Osteocyte (in vitro differentiated cells): ENCODE measurements at regions not wholly inside any gene's neighbourhood (a gene's known extent, or its start where the extent isn't known, plus 50 kb on each side); places are given as distances from the start of the nearest gene placed in this dataset.
"Not testable (repeated sequence)": the region's sequence is repeated elsewhere in the genome, so short reads cannot be mapped to it uniquely, and the experiment has no call there.

Source experiments
- DNase-seq: peaks from one replicate; pipeline ENCODE4 v3.0.0; 2021; ENCODE audit warnings: mixed read lengths; ENCODE audit not compliant: unreplicated experiment; ENCODE audit errors: extremely low spot score
- H3K27ac Mint-ChIP-seq: one replicate; pipeline ENCODE4 v1.8.0; 2021; ENCODE audit warnings: mild to moderate bottlenecking, mixed read lengths; ENCODE audit not compliant: unreplicated experiment
- H3K27me3 Mint-ChIP-seq: one replicate; pipeline ENCODE4 v1.8.0; 2021; ENCODE audit warnings: mixed read lengths; ENCODE audit not compliant: unreplicated experiment
- H3K36me3 Mint-ChIP-seq: one replicate; pipeline ENCODE4 v1.8.0; 2021; ENCODE audit warnings: mixed read lengths; ENCODE audit not compliant: unreplicated experiment
- H3K4me1 Mint-ChIP-seq: one replicate; pipeline ENCODE4 v1.8.0; 2021; ENCODE audit warnings: mixed read lengths; ENCODE audit not compliant: unreplicated experiment
- H3K4me3 Mint-ChIP-seq: one replicate; pipeline ENCODE4 v1.8.0; 2021; ENCODE audit warnings: mild to moderate bottlenecking, moderate library complexity, mixed read lengths; ENCODE audit not compliant: unreplicated experiment
- H3K9me3 Mint-ChIP-seq: one replicate; pipeline ENCODE4 v1.8.0; 2021; ENCODE audit warnings: mixed read lengths; ENCODE audit not compliant: unreplicated experiment
- CTCF ChIP-seq: fragments of 200-600 bp; sonication (generic); IDR thresholded peaks from 2 replicates; pipeline ENCODE4 v1.5.0; 2021; ENCODE audit warnings: antibody characterized with exemption, mild to moderate bottlenecking, moderate library complexity

GRCh38 chr7:55686771-55687170, 114.5 kb upstream of the VOPP1 start:
- not testable (repeated sequence) for H3K4me3 Mint-ChIP-seq, H3K27me3 Mint-ChIP-seq, H3K36me3 Mint-ChIP-seq, H3K9me3 Mint-ChIP-seq, H3K27ac Mint-ChIP-seq, H3K4me1 Mint-ChIP-seq, DNase-seq

- H3K4me3 Mint-ChIP-seq, H3K27me3 Mint-ChIP-seq, H3K36me3 Mint-ChIP-seq, H3K4me1 Mint-ChIP-seq, DNase-seq, H3K27ac Mint-ChIP-seq, H3K9me3 Mint-ChIP-seq: not testable (repeated sequence)
Measured at GRCh38 chr7:55683501-55683900, 111.2 kb upstream of the VOPP1 start.

DNA sequence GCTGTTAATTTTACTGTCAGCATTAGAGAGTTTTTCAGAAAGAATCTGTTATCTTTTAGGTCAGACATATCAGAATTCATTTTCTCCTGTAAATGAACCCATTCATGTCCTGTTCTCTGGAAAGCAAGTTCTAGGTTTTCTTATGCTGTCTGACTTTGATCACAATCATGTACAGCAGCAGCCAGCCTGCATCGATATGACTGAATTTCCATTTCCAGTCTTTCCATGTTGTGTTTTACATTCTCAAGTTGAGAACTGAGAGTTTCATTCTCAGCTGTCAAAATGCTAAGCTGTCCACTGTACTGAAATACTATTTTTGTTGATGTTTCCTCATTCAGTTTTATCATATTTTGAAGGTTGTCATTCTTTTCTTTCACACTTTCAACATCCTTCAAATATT, 103.3 kb upstream of the VOPP1 start:
- not testable (repeated sequence) for DNase-seq, H3K9me3 Mint-ChIP-seq, H3K27ac Mint-ChIP-seq, H3K4me1 Mint-ChIP-seq, H3K27me3 Mint-ChIP-seq, H3K36me3 Mint-ChIP-seq, H3K4me3 Mint-ChIP-seq

DNA sequence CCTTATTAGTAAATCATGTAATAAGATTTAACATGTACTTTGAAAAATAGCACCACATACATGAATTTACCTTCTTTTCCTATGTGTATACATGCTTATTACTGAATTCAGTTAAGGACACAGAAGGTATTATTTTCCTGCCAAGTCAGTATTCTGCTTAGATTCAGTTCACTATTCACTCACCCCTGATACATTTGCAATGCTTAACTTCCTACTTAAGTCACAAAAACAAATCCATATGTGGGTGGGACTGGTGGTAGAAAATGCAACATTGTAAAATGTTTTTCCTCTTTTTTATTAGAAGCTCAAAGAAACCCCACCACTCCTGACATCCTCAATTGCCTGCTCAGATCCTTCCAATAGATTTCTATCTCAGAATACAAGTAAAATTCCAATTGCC, 101.2 kb upstream of the VOPP1 start:
- not testable (repeated sequence) for H3K9me3 Mint-ChIP-seq, H3K27ac Mint-ChIP-seq, DNase-seq, H3K4me1 Mint-ChIP-seq, H3K4me3 Mint-ChIP-seq, H3K27me3 Mint-ChIP-seq, H3K36me3 Mint-ChIP-seq

- DNase-seq, H3K27ac Mint-ChIP-seq, H3K9me3 Mint-ChIP-seq, H3K4me1 Mint-ChIP-seq, H3K4me3 Mint-ChIP-seq, H3K27me3 Mint-ChIP-seq, H3K36me3 Mint-ChIP-seq: not testable (repeated sequence)
Measured at GRCh38 chr7:55672084-55672483, 99.8 kb upstream of the VOPP1 start.

- DNase-seq, result no peak
- Mint-ChIP-seq H3K27ac (no peak overlapping the region), H3K27me3 (peaks cover 26% of the 10 kb centered on the region), H3K9me3 (no peaks in the 10 kb centered on the region), H3K36me3 (no peaks in the 10 kb centered on the region), H3K4me3 (no peak overlapping the region), H3K4me1 (no peaks in the 10 kb centered on the region)
- no peak for TF ChIP-seq CTCF
Measured at GRCh38 chr7:55657654-55658053, 85.4 kb upstream of the VOPP1 start.

DNA sequence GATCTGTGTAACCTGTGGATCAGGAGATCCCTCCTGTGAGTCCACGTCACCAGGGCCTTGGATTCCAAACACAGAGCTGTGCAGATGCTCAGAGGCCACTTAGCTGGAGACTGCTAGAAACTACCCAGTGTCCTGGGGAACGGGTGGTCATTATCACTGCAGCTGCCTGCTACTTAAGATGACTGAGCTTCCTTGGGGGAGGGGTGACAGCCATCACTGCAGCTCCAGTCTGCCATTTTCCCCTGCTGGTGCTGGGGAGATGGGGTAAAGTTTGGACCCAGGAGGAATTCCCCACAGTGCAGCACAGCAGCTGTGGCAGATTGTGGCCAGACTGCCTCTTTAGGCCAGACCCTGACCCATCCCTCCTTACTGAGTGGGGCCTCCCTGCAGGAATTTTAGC, 78.8 kb upstream of the VOPP1 start:
- H3K9me3 Mint-ChIP-seq, result no peaks in the 10 kb centered on the region

More for the DNA sequence above, 78.8 kb upstream of the VOPP1 start:
- peaks cover 26% of the 10 kb centered on the region for H3K27me3 Mint-ChIP-seq
- H3K4me1 Mint-ChIP-seq, result no peaks in the 10 kb centered on the region
- no peak for TF ChIP-seq CTCF
- H3K27ac Mint-ChIP-seq, result no peak overlapping the region
- H3K36me3 Mint-ChIP-seq, result no peaks in the 10 kb centered on the region
- H3K4me3 Mint-ChIP-seq, result no peak overlapping the region
- DNase-seq, result no peak
